Endothelial cell of umbilical vein (primary cell): ENCODE measurements at regions not wholly inside any gene's neighbourhood (a gene's known extent, or its start where the extent isn't known, plus 50 kb on each side); places are given as distances from the start of the nearest gene placed in this dataset.

Experiments used
- BruUV-seq: library from RNA; stranded (reverse); fragments of 400-500 nt; replicated peaks from 2 replicates; lab custom pipeline; 2021; lab: Mats Ljungman, UMichigan
- CTCF ChIA-PET: fragments of 300-600, 350-600 bp; sonication (Branson Sonifier 250); formaldehyde crosslinking; loops from one replicate; lab custom pipeline; 2021; ENCODE audit warnings: antibody characterized with exemption, inconsistent platforms; lab: Charles Lee
- POLR2A ChIA-PET: fragments of 300-600, 350-600 bp; sonication (Branson Sonifier 250); formaldehyde crosslinking; loops from one replicate; lab custom pipeline; 2021; ENCODE audit warnings: antibody characterized with exemption, inconsistent platforms; lab: Charles Lee
- DNase-seq: peaks from one replicate; pipeline ENCODE4 v3.0.0-alpha.2; 2011; ENCODE audit warnings: low read depth, low spot score
- FAIRE-seq: peaks from 2 replicates; lab custom pipeline; 2011; peaks lifted over from hg19 to GRCh38; lab: Jason Lieb, UNC
- H2AFZ ChIP-seq: 2 replicates; pipeline ENCODE4 v1.6.0; 2012; ENCODE audit warnings: low read depth, low read length, control low read depth, inconsistent platforms
- H3K27ac ChIP-seq: 2 replicates; pipeline ENCODE4 v1.5.1; 2011; ENCODE audit warnings: low read depth, mild to moderate bottlenecking, control low read depth, low read length, moderate library complexity; ENCODE audit not compliant: insufficient read depth
- H3K27me3 ChIP-seq, 2 experiments: 2 replicates each; pipeline versions ENCODE4 v1.6.0 to v1.6.1; 2011; ENCODE audit warnings: low read length in 2 of 2, mixed read lengths in 1 of 2; ENCODE audit not compliant: control insufficient read depth in 2 of 2, insufficient read depth in 2 of 2
- H3K36me3 ChIP-seq, 2 experiments: 2 replicates in 1 of 2; 3 replicates in 1 of 2; pipeline ENCODE4 v1.5.1; 2011; ENCODE audit warnings: low read length in 2 of 2, mild to moderate bottlenecking in 1 of 2, moderate library complexity in 1 of 2; ENCODE audit not compliant: control insufficient read depth in 2 of 2, insufficient read depth in 2 of 2; ENCODE audit errors: extremely low read depth in 1 of 2
- H3K4me1 ChIP-seq: 3 replicates; pipeline ENCODE4 v1.5.1; 2011; ENCODE audit warnings: mild to moderate bottlenecking, low read length; ENCODE audit not compliant: control insufficient read depth, insufficient read depth; ENCODE audit errors: extremely low read depth
- H3K4me2 ChIP-seq: 2 replicates; pipeline ENCODE4 v1.6.1; 2011; ENCODE audit warnings: low read length, control low read depth, mixed read lengths; ENCODE audit not compliant: insufficient read depth
- H3K4me3 ChIP-seq, 3 experiments: fragments of 200-600 bp in 1 of 3; sonication (generic), shearing (Covaris generic) in 1 of 3; replicated peaks in 1 of 3; 2 replicates each; pipeline ENCODE4 v1.5.1; 2011 to 2016; ENCODE audit warnings: control low read depth in 3 of 3, low read length in 3 of 3, mild to moderate bottlenecking in 2 of 3, inconsistent platforms in 1 of 3, low read depth in 1 of 3, moderate library complexity in 1 of 3; ENCODE audit not compliant: insufficient read depth in 1 of 3
- H3K79me2 ChIP-seq: 2 replicates; pipeline ENCODE4 v1.6.0; 2012; ENCODE audit warnings: low read length, inconsistent platforms; ENCODE audit not compliant: control insufficient read depth, insufficient read depth
- H3K9ac ChIP-seq: replicated peaks from 2 replicates; pipeline ENCODE3; 2011; ENCODE audit warnings: low read length, control low read depth; ENCODE audit not compliant: insufficient read depth; ENCODE audit errors: extremely low read depth
- H3K9me1 ChIP-seq: replicated peaks from 3 replicates; pipeline ENCODE4 v1.6.0; 2011; ENCODE audit warnings: mild to moderate bottlenecking, low read length; ENCODE audit not compliant: control insufficient read depth, insufficient read depth; ENCODE audit errors: extremely low read depth
- H3K9me3 ChIP-seq: replicated peaks from 2 replicates; pipeline ENCODE4 v1.5.1; 2012; ENCODE audit warnings: low read length, inconsistent platforms; ENCODE audit not compliant: control insufficient read depth, insufficient read depth
- H4K20me1 ChIP-seq: replicated peaks from 2 replicates; pipeline ENCODE3; 2011; ENCODE audit warnings: mild to moderate bottlenecking, low read length; ENCODE audit not compliant: control insufficient read depth, insufficient read depth; ENCODE audit errors: extremely low read depth
- EZH2 ChIP-seq: IDR thresholded peaks from 2 replicates; pipeline ENCODE4 v1.6.1; 2012; ENCODE audit warnings: borderline replicate concordance, low read depth, mild to moderate bottlenecking, moderate library complexity, low read length, inconsistent platforms; ENCODE audit not compliant: severe bottlenecking
- FOS ChIP-seq: IDR thresholded peaks from 2 replicates; pipeline ENCODE4 v1.6.1; 2011; ENCODE audit warnings: mild to moderate bottlenecking, low read length, moderate library complexity, borderline replicate concordance; ENCODE audit not compliant: insufficient read depth
- GATA2 ChIP-seq: IDR thresholded peaks from 2 replicates; pipeline ENCODE4 v1.7.0; 2011; ENCODE audit warnings: low read depth, mild to moderate bottlenecking, moderate library complexity, mixed read lengths, low read length; ENCODE audit not compliant: insufficient read length, insufficient read depth
- JUN ChIP-seq: IDR thresholded peaks from 2 replicates; pipeline ENCODE4 v1.6.1; 2011; ENCODE audit warnings: borderline replicate concordance, low read depth; ENCODE audit not compliant: insufficient read length, insufficient read depth
- MYC ChIP-seq: IDR thresholded peaks from one replicate; pipeline ENCODE4 v1.6.1; 2011; ENCODE audit warnings: mild to moderate bottlenecking, low read depth, low read length
- POLR2A ChIP-seq: IDR thresholded peaks from 2 replicates; pipeline ENCODE4 v1.6.1; 2012; ENCODE audit warnings: low read depth, mild to moderate bottlenecking, control low read depth, low read length
- POLR2AphosphoS5 ChIP-seq: IDR thresholded peaks from 2 replicates; pipeline ENCODE4 v1.6.1; 2012; ENCODE audit warnings: low read depth, mild to moderate bottlenecking, control low read depth, low read length, moderate library complexity; ENCODE audit not compliant: insufficient read depth
- dilution Hi-C: fragments of 300-500 bp; cut with MboI; formaldehyde crosslinking; loops from one replicate; pipeline ENCODE4 v1.15.0; 2019; ENCODE audit warnings: low sequenced_read_pairs; ENCODE audit not compliant: extremely low pct_ligation_motif_present
- intact Hi-C: fragments of 100-400 bp; cut with micrococcal nuclease; formaldehyde crosslinking; loops from one replicate; pipeline ENCODE4 v1.10.0; 2022
- TF ChIP-seq, protein P1 (sequence below): IDR thresholded peaks from 2 replicates; pipeline ENCODE4 v1.6.1; 2011; ENCODE audit not compliant: insufficient read depth, insufficient read length
- TF ChIP-seq, protein P2 (sequence below), 2 donors: IDR thresholded peaks; 1 replicate in 1 of 2; 2 replicates in 1 of 2; pipeline ENCODE4 v1.5.1; 2011; ENCODE audit warnings: low read length in 2 of 2, mild to moderate bottlenecking in 2 of 2, moderate library complexity in 2 of 2, control low read depth in 1 of 2, inconsistent platforms in 1 of 2, low read depth in 1 of 2; ENCODE audit not compliant: insufficient read depth in 1 of 2; ENCODE audit errors: extremely low read depth in 1 of 2

DNA sequence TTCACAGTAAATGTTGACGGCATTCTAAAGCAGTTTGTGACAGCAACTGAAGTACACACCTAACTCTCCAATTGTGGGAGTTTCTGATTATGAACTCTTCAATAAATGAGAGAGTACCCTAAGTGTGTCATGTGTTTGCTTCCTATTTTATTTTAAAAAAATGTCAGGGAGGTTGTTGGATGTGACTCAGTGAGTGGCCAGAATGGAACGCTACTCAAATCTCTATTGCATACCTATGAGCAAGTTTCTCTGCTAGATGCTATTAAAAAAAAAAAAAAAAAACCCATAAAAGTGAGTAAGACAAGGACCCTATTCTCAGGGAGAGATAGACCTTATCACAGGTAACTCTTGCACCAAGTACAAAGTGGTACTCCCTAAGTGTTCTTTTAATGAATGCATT is 256.6 kb downstream of the BTG1 start:
- Histone ChIP-seq H3K4me2 (no peak overlapping the region), H3K27ac (no peak overlapping the region), H3K79me2 (no peaks in the 10 kb centered on the region), H3K27me3 (no peaks in the 10 kb centered on the region), H3K9me3 (no peaks in the 10 kb centered on the region), H3K9ac (no peak overlapping the region), H3K4me1 (peaks cover 8% of the 10 kb centered on the region), H4K20me1 (no peaks in the 10 kb centered on the region), H3K36me3 (no peaks in the 10 kb centered on the region), H3K9me1 (no peaks in the 10 kb centered on the region), H3K4me3 (no peak overlapping the region), H2AFZ (no peak overlapping the region)
- DNase-seq (no peak), FAIRE-seq (no peak)
- intact Hi-C loops: loop anchor here (5.0 kb wide), 1 partner anchor 98 kb away; no protein-coding TSS in a partner anchor
- BruUV-seq: no TSS peak
- dilution Hi-C loops: no loop called here
- CTCF ChIA-PET: interaction anchor here (1.9 kb wide), 1 partner anchor 507 kb away, joined by 6 read pairs; no protein-coding TSS in a partner anchor
- POLR2A ChIA-PET: no interaction called here
- TF ChIP-seq, protein P1, sequence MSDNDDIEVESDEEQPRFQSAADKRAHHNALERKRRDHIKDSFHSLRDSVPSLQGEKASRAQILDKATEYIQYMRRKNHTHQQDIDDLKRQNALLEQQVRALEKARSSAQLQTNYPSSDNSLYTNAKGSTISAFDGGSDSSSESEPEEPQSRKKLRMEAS: no peak
- TF ChIP-seq POLR2A (no peak), MYC (no peak), GATA2 (no peak), EZH2 (no peak), POLR2AphosphoS5 (no peak), FOS (no peak), JUN (no peak)
- TF ChIP-seq, protein P2, sequence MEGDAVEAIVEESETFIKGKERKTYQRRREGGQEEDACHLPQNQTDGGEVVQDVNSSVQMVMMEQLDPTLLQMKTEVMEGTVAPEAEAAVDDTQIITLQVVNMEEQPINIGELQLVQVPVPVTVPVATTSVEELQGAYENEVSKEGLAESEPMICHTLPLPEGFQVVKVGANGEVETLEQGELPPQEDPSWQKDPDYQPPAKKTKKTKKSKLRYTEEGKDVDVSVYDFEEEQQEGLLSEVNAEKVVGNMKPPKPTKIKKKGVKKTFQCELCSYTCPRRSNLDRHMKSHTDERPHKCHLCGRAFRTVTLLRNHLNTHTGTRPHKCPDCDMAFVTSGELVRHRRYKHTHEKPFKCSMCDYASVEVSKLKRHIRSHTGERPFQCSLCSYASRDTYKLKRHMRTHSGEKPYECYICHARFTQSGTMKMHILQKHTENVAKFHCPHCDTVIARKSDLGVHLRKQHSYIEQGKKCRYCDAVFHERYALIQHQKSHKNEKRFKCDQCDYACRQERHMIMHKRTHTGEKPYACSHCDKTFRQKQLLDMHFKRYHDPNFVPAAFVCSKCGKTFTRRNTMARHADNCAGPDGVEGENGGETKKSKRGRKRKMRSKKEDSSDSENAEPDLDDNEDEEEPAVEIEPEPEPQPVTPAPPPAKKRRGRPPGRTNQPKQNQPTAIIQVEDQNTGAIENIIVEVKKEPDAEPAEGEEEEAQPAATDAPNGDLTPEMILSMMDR (IDR thresholded peaks at IDR 0.05; ENCODE audit: extremely low read depth in 1 of 2, insufficient read depth in 1 of 2, low read depth in 1 of 2, low read length in 2 of 2): no peak
